Mesenteric fat pad (tissue), 1 donor: ENCODE measurements at regions not wholly inside any gene's neighbourhood (a gene's known extent, or its start where the extent isn't known, plus 50 kb on each side); places are given as distances from the start of the nearest gene placed in this dataset.

ENCODE experiments used
- DNase-seq: peaks from one replicate; pipeline ENCODE4 v3.0.0-alpha.2; 2020; ENCODE audit warnings: low spot score
- donor health status: DM: yes; HTN: yes; CAD: no.

GRCh38 chr18:70469916-70470315 is 181.1 kb downstream of the SOCS6 start:
- DNase-seq, result no peak

- no peak for DNase-seq
Measured at GRCh38 chr18:70468861-70469547, 180.2 kb downstream of the SOCS6 start.

- no peak for DNase-seq
Measured at GRCh38 chr18:70464343-70465114, 175.7 kb downstream of the SOCS6 start.

- DNase-seq, result no peak
Measured at GRCh38 chr18:70463085-70463484, 174.2 kb downstream of the SOCS6 start.

- DNase-seq, result no peak
Measured at GRCh38 chr18:70462078-70462439, 173.2 kb downstream of the SOCS6 start.

GRCh38 chr18:70461323-70462077 is 172.7 kb downstream of the SOCS6 start:
- DNase-seq, result no peak

GRCh38 chr18:70459731-70460130 is 170.9 kb downstream of the SOCS6 start:
- DNase-seq, result no peak

GRCh38 chr18:70459251-70459650 is 170.4 kb downstream of the SOCS6 start:
- DNase-seq, result no peak

GRCh38 chr18:70457788-70458187 is 168.9 kb downstream of the SOCS6 start:
- no peak for DNase-seq

GRCh38 chr18:70457223-70457622 is 168.4 kb downstream of the SOCS6 start:
- no peak for DNase-seq

GRCh38 chr18:70456376-70456775 is 167.5 kb downstream of the SOCS6 start:
- DNase-seq, result no peak

GRCh38 chr18:70455731-70456130 is 166.9 kb downstream of the SOCS6 start:
- no peak for DNase-seq

- DNase-seq, result no peak
Measured at GRCh38 chr18:70454704-70455322, 166.0 kb downstream of the SOCS6 start.

- DNase-seq, result no peak
Measured at GRCh38 chr18:70453058-70453775, 164.4 kb downstream of the SOCS6 start.

GRCh38 chr18:70452501-70452900 is 163.7 kb downstream of the SOCS6 start:
- DNase-seq, result no peak

GRCh38 chr18:70450426-70451253 is 161.8 kb downstream of the SOCS6 start:
- DNase-seq, result no peak

GRCh38 chr18:70448588-70448987 is 159.7 kb downstream of the SOCS6 start:
- DNase-seq, result no peak

- no peak for DNase-seq
Measured at GRCh38 chr18:70446063-70446462, 157.2 kb downstream of the SOCS6 start.

GRCh38 chr18:70442933-70443332 is 154.1 kb downstream of the SOCS6 start:
- no peak for DNase-seq

- no peak for DNase-seq
Measured at GRCh38 chr18:70432804-70433400, 144.1 kb downstream of the SOCS6 start.
